Bronchial epithelial cell (primary cell): ENCODE measurements at regions not wholly inside any gene's neighbourhood (a gene's known extent, or its start where the extent isn't known, plus 50 kb on each side); places are given as distances from the start of the nearest gene placed in this dataset.

Experiments used
- DNase-seq: peaks from one replicate; pipeline ENCODE4 v3.0.0-alpha.2; 2010; ENCODE audit warnings: low read depth
- FAIRE-seq: peaks from 2 replicates; lab custom pipeline; 2011; peaks lifted over from hg19 to GRCh38; lab: Jason Lieb, UNC
- H3K27me3 ChIP-seq: 2 replicates; pipeline ENCODE4 v1.5.1; 2011; ENCODE audit warnings: low read length; ENCODE audit not compliant: control insufficient read depth, insufficient read depth
- H3K36me3 ChIP-seq: 2 replicates; pipeline ENCODE4 v1.5.1; 2011; ENCODE audit warnings: low read length; ENCODE audit not compliant: control insufficient read depth, insufficient read depth
- H3K4me3 ChIP-seq: 2 replicates; pipeline ENCODE4 v1.5.1; 2011; ENCODE audit warnings: mild to moderate bottlenecking, low read depth, low read length, control low read depth
- TF ChIP-seq, protein P1 (sequence below): IDR thresholded peaks from 2 replicates; pipeline ENCODE4 v1.5.1; 2011; ENCODE audit warnings: mild to moderate bottlenecking, moderate library complexity, low read length, control low read depth, inconsistent platforms; ENCODE audit not compliant: insufficient read depth, severe bottlenecking

DNA sequence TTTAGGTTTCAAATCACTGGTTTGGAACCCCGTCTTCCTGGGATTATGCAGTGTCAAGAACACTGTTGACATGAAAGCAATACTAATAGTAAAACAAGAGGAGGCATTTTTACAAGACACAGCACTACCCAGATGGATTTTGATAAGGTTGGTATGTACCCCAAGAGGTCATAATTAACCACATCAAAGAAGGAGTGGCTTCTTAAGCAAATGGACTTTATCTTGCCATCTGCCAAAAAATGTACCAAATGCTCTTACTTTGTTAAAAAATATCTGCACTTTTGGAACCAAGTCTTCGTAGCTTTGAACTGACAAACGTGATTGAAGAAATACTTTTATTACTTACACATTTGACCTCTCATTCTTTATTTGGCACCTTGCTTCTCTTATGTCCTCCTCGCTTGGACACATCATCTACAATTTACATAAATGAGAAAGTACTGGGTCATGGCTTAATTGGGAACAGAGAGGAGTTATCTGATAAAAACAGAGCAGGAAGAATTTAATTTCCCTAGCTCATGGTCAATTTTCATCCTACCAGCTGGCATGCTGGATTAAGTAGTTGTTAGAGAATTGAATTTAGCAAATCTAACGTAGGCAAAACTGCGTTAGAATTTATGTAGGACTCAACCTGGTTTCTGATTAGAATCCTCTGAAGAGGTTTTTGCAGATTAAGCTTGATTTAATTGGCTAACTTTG is 54.5 kb upstream of the PRICKLE1 start:
- FAIRE-seq (no peak), DNase-seq (no peak)
- TF ChIP-seq, protein P1, sequence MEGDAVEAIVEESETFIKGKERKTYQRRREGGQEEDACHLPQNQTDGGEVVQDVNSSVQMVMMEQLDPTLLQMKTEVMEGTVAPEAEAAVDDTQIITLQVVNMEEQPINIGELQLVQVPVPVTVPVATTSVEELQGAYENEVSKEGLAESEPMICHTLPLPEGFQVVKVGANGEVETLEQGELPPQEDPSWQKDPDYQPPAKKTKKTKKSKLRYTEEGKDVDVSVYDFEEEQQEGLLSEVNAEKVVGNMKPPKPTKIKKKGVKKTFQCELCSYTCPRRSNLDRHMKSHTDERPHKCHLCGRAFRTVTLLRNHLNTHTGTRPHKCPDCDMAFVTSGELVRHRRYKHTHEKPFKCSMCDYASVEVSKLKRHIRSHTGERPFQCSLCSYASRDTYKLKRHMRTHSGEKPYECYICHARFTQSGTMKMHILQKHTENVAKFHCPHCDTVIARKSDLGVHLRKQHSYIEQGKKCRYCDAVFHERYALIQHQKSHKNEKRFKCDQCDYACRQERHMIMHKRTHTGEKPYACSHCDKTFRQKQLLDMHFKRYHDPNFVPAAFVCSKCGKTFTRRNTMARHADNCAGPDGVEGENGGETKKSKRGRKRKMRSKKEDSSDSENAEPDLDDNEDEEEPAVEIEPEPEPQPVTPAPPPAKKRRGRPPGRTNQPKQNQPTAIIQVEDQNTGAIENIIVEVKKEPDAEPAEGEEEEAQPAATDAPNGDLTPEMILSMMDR, result no peak
- no peaks in the 10 kb centered on the region for H3K36me3 ChIP-seq
- no peak overlapping the region for H3K4me3 ChIP-seq
- no peaks in the 10 kb centered on the region for H3K27me3 ChIP-seq

DNA sequence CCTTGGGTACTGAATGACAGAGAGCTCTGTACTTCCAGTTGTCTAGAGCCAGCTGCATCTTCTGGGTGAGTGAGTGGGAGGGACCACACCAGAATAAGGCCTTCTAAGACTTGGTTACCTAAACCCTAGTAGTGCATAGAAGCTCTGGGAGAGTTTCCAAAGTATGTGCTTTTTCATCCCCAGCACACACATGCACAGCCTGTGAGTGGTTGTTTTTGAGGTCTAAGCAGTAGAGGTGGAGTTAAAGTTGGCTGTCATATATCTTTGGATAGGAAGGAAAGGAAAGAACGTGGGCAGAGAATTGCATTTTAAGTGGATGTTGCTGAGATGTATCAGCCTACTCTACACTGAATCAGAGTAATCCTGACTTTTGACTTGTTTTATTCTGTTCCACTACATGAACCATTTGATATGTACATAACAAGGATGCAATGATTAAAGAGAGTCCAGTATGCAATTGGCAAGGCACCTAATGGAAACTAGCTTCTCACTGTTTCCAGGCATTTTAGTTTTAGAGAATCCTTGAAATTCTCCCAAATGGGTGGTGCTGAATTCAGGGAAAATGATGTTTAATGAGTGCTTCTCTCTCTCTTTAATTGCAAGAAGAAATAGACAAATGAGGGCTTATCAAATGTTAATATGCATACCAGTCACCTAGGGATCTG is 51.8 kb upstream of the PRICKLE1 start:
- TF ChIP-seq, protein P1, result no peak
- Histone ChIP-seq H3K36me3 (no peaks in the 10 kb centered on the region), H3K4me3 (no peak overlapping the region), H3K27me3 (no peaks in the 10 kb centered on the region)
- no peak for DNase-seq
- no peak for FAIRE-seq

DNA sequence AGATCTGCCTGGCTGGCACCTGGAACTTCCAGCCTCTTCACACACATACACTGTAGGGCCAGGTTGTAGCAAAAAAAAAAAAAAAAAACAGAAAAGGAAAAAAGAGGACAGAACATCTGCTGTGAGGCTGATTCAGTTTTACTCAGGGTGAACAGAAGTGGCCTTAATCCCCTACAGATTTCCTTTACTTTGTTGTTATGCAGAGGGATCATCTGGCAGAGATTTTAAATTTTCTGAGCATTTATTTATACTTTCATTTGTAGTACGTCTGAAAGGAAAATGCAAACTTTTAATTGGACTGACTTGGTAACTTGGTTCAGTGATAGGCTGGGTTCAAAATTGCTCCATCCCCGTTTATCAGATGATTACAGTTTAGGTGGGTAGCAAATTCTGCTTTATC is 50.8 kb upstream of the PRICKLE1 start:
- no peak overlapping the region for H3K4me3 ChIP-seq
- no peaks in the 10 kb centered on the region for H3K36me3 ChIP-seq
- no peaks in the 10 kb centered on the region for H3K27me3 ChIP-seq
- DNase-seq (no peak), FAIRE-seq (no peak)
- TF ChIP-seq, protein P1, result no peak

DNA sequence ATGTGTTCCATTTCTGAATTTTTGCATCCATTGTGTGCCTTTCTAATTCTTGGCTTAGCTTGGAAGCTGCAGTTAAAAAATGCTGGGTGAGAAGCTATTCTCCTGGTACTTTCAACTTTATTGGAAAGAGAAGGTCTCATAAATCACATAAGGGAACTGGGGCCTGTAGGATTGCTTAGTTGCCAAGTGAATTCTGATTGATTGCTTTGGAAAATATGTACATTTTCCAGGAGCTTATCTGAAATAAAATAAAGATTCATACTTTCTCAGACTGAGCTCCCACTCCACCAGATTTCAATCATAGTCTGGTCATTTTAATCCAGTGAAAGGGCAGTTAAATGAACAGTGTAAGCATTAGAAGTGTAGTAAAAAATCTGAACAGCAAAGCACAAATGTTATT is 50.0 kb upstream of the PRICKLE1 start:
- Histone ChIP-seq H3K27me3 (no peaks in the 10 kb centered on the region), H3K36me3 (no peaks in the 10 kb centered on the region), H3K4me3 (no peak overlapping the region)
- DNase-seq (no peak), FAIRE-seq (no peak)
- TF ChIP-seq, protein P1, result no peak
